ENCODE measurements at regions not wholly inside any gene's neighbourhood (a gene's known extent, or its start where the extent isn't known, plus 50 kb on each side); places are given as distances from the start of the nearest gene placed in this dataset.

- intact Hi-C loops (cut with micrococcal nuclease; ENCODE audit: unreplicated experiment) (no loop called here), in situ Hi-C loops (cut with HindIII; ENCODE audit: extremely low pct_ligation_motif_present, low pct_unique_long_range_greater_than_20kb) (no loop called here)
- CTCF ChIA-PET (ENCODE audit: low intra/inter-chr PET ratio, low total read pairs): no interaction called here
- H3K4me3 ChIP-seq (replicated peaks in 1 of 3; ENCODE audit: insufficient read depth in 1 of 3, low read depth in 2 of 3, low read length in 3 of 3): no peak overlapping the region
- POLR2A ChIA-PET: no interaction called here
- H3K36me3 ChIP-seq (replicated peaks in 1 of 2; ENCODE audit: control insufficient read depth in 1 of 2, insufficient read depth in 2 of 2, low read length in 2 of 2): no peaks in the 10 kb centered on the region
- no peak overlapping the region for H3K4me2 ChIP-seq (ENCODE audit: low read depth, low read length)
- no peaks in the 10 kb centered on the region for H3K4me1 ChIP-seq (ENCODE audit: insufficient read depth, low read length)
- ATAC-seq (no peak), DNase-seq (ENCODE audit: low spot score) (no peak), FAIRE-seq (no peak)
- H3K79me2 ChIP-seq (ENCODE audit: insufficient read depth, low read length): no peaks in the 10 kb centered on the region
- no peak for TF ChIP-seq ZBTB26 (CRISPR knock-in tag; IDR thresholded peaks at IDR 0.05; ENCODE audit: borderline replicate concordance)
- no peak for TF ChIP-seq ZNF720 (CRISPR knock-in tag; IDR thresholded peaks at IDR 0.05)
- no peak for TF ChIP-seq ZNF546 (CRISPR knock-in tag; conservative IDR thresholded peaks at IDR 0.05)
- no peak for TF ChIP-seq MED8 (CRISPR knock-in tag; IDR thresholded peaks at IDR 0.05; ENCODE audit: insufficient replicate concordance)
- no peak for TF ChIP-seq NBN (conservative IDR thresholded peaks at IDR 0.05)
- TF ChIP-seq PITX1 (CRISPR knock-in tag; IDR thresholded peaks at IDR 0.05): no peak
- TF ChIP-seq ZNF878 (CRISPR knock-in tag; IDR thresholded peaks at IDR 0.05): no peak
- H2AFZ ChIP-seq (ENCODE audit: low read length): no peak overlapping the region
- H3K27me3 ChIP-seq (ENCODE audit: control insufficient read depth in 1 of 2, insufficient read depth in 2 of 2, low read length in 2 of 2): no peaks in the 10 kb centered on the region
- no TSS peak for BruUV-seq (replicated peaks)
- H3K9me3 ChIP-seq (ENCODE audit: low read length): no peaks in the 10 kb centered on the region
- H3K9ac ChIP-seq (ENCODE audit: insufficient read depth, low read depth, low read length): no peak overlapping the region
- H4K20me1 ChIP-seq (ENCODE audit: insufficient read depth, low read length): no peaks in the 10 kb centered on the region
- no peak overlapping the region for H3K27ac ChIP-seq (ENCODE audit: extremely low read length, insufficient read depth, low read length)
These were observed 134.1 kb upstream of the IFNG-AS1 start for GRCh38 chr12:67855103-67855502.

GRCh38 chr12:67871231-67871630, 118.0 kb upstream of the IFNG-AS1 start:
- Histone ChIP-seq H3K4me3 (replicated peaks in 1 of 3; ENCODE audit: insufficient read depth in 1 of 3, low read depth in 2 of 3, low read length in 3 of 3) (no peak overlapping the region), H3K27me3 (ENCODE audit: control insufficient read depth in 1 of 2, insufficient read depth in 2 of 2, low read length in 2 of 2) (no peaks in the 10 kb centered on the region), H3K9ac (ENCODE audit: insufficient read depth, low read depth, low read length) (no peak overlapping the region), H4K20me1 (ENCODE audit: insufficient read depth, low read length) (no peaks in the 10 kb centered on the region), H2AFZ (ENCODE audit: low read length) (no peak overlapping the region), H3K79me2 (ENCODE audit: insufficient read depth, low read length) (no peaks in the 10 kb centered on the region), H3K9me3 (ENCODE audit: low read length) (no peaks in the 10 kb centered on the region), H3K4me2 (ENCODE audit: low read depth, low read length) (no peak overlapping the region), H3K4me1 (ENCODE audit: insufficient read depth, low read length) (no peaks in the 10 kb centered on the region), H3K27ac (ENCODE audit: extremely low read length, insufficient read depth, low read length) (no peak overlapping the region), H3K36me3 (replicated peaks in 1 of 2; ENCODE audit: control insufficient read depth in 1 of 2, insufficient read depth in 2 of 2, low read length in 2 of 2) (no peaks in the 10 kb centered on the region)
- 3% methylated on average over 4 of the region's 4 CpGs for WGBS (ENCODE audit: low lambda C conversion rate)
- no peak for TF ChIP-seq HOXA5 (CRISPR knock-in tag; IDR thresholded peaks at IDR 0.05)
- TF ChIP-seq ZBTB42 (CRISPR knock-in tag; IDR thresholded peaks at IDR 0.05): no peak
- no peak for TF ChIP-seq CSRNP2 (CRISPR knock-in tag; conservative IDR thresholded peaks at IDR 0.05; ENCODE audit: low read depth)
- no peak for TF ChIP-seq SNAI1 (CRISPR knock-in tag; IDR thresholded peaks at IDR 0.05; ENCODE audit: borderline replicate concordance)
- TF ChIP-seq CCAR2 (optimal IDR thresholded peaks at IDR 0.05; ENCODE audit: low read depth, low read length): no peak
- no peak for TF ChIP-seq ARNTL (CRISPR knock-in tag; IDR thresholded peaks at IDR 0.05)
- no peak for TF ChIP-seq ISX (CRISPR knock-in tag; conservative IDR thresholded peaks at IDR 0.05)
- no peak for TF ChIP-seq ZNF274 (CRISPR knock-in tag; IDR thresholded peaks at IDR 0.05)
- TF ChIP-seq MAFG (CRISPR knock-in tag; IDR thresholded peaks at IDR 0.05): no peak
- no peak for TF ChIP-seq ZNF580 (CRISPR knock-in tag; IDR thresholded peaks at IDR 0.05; ENCODE audit: borderline replicate concordance, low read depth)
- TF ChIP-seq ZNF101 (CRISPR knock-in tag; IDR thresholded peaks at IDR 0.05; ENCODE audit: borderline replicate concordance, low read depth): no peak
- no peak for TF ChIP-seq HOXD1 (CRISPR knock-in tag; IDR thresholded peaks at IDR 0.05)
- ChIA-PET POLR2A (no interaction called here), CTCF (ENCODE audit: low intra/inter-chr PET ratio, low total read pairs) (no interaction called here)
- in situ Hi-C loops (cut with HindIII; ENCODE audit: extremely low pct_ligation_motif_present, low pct_unique_long_range_greater_than_20kb): no loop called here
- DNase-seq (ENCODE audit: low spot score) (no peak), ATAC-seq (no peak), FAIRE-seq (no peak)
- intact Hi-C loops (cut with micrococcal nuclease; ENCODE audit: unreplicated experiment): no loop called here
- no TSS peak for BruUV-seq (replicated peaks)
